ENCODE measurements at regions not wholly inside any gene's neighbourhood (a gene's known extent, or its start where the extent isn't known, plus 50 kb on each side); places are given as distances from the start of the nearest gene placed in this dataset.

GRCh38 chr4:33512397-33512796 is 2731.9 kb downstream of the ARAP2 start:
- DNase-seq (ENCODE audit: low spot score): no peak
- no peaks in the 10 kb centered on the region for H3K36me3 ChIP-seq (replicated peaks; ENCODE audit: insufficient read depth, low read depth)
- no peaks in the 10 kb centered on the region for H3K9me3 ChIP-seq (ENCODE audit: low read depth)
- H4K20me1 ChIP-seq (ENCODE audit: insufficient read depth, poor library complexity, severe bottlenecking): no peaks in the 10 kb centered on the region
- H3K9me2 ChIP-seq (replicated peaks; ENCODE audit: insufficient read depth): no peaks in the 10 kb centered on the region
- TF ChIP-seq EZH2phosphoT487 (IDR thresholded peaks at IDR 0.05; ENCODE audit: low read depth, severe bottlenecking, unreplicated experiment): no peak
- no peak overlapping the region for H2AFZ ChIP-seq
- no peaks in the 10 kb centered on the region for H3K27me3 ChIP-seq
- no peaks in the 10 kb centered on the region for H3K4me1 ChIP-seq (ENCODE audit: insufficient read depth)
- H3K4me2 ChIP-seq: no peak overlapping the region
- whole genome bisulfite sequencing (ENCODE audit: low lambda C conversion rate, missing lambda C conversion rate): 88% methylated on average over 3 of the region's 3 CpGs
- H3K27ac ChIP-seq: no peak overlapping the region
- no peaks in the 10 kb centered on the region for H3K79me2 ChIP-seq
- H3K4me3 ChIP-seq: no peak overlapping the region

GRCh38 chr4:33518856-33519255 is 2725.5 kb downstream of the ARAP2 start:
- H3K27ac ChIP-seq: no peak overlapping the region
- no peak for TF ChIP-seq EZH2 (IDR thresholded peaks at IDR 0.05; ENCODE audit: borderline replicate concordance)
- TF ChIP-seq, protein P1, sequence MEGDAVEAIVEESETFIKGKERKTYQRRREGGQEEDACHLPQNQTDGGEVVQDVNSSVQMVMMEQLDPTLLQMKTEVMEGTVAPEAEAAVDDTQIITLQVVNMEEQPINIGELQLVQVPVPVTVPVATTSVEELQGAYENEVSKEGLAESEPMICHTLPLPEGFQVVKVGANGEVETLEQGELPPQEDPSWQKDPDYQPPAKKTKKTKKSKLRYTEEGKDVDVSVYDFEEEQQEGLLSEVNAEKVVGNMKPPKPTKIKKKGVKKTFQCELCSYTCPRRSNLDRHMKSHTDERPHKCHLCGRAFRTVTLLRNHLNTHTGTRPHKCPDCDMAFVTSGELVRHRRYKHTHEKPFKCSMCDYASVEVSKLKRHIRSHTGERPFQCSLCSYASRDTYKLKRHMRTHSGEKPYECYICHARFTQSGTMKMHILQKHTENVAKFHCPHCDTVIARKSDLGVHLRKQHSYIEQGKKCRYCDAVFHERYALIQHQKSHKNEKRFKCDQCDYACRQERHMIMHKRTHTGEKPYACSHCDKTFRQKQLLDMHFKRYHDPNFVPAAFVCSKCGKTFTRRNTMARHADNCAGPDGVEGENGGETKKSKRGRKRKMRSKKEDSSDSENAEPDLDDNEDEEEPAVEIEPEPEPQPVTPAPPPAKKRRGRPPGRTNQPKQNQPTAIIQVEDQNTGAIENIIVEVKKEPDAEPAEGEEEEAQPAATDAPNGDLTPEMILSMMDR (IDR thresholded peaks at IDR 0.05; ENCODE audit: poor library complexity): no peak
- TF ChIP-seq EZH2phosphoT487 (IDR thresholded peaks at IDR 0.05; ENCODE audit: low read depth, severe bottlenecking, unreplicated experiment): no peak
- 94% methylated on average over 6 of the region's 6 CpGs for WGBS (ENCODE audit: low lambda C conversion rate, missing lambda C conversion rate)

GRCh38 chr4:33532821-33533220 is 2711.5 kb downstream of the ARAP2 start:
- WGBS (ENCODE audit: low lambda C conversion rate, missing lambda C conversion rate): 89% methylated on average over 2 of the region's 2 CpGs
- no peak overlapping the region for H3K4me3 ChIP-seq
- no peaks in the 10 kb centered on the region for H3K9me2 ChIP-seq (replicated peaks; ENCODE audit: insufficient read depth)
- H3K4me2 ChIP-seq: no peak overlapping the region
- H3K9me3 ChIP-seq (ENCODE audit: low read depth): no peaks in the 10 kb centered on the region
- H3K79me2 ChIP-seq: no peaks in the 10 kb centered on the region
- H3K36me3 ChIP-seq (replicated peaks; ENCODE audit: insufficient read depth, low read depth): no peaks in the 10 kb centered on the region
- TF ChIP-seq EZH2 (IDR thresholded peaks at IDR 0.05; ENCODE audit: borderline replicate concordance) (no peak), EZH2phosphoT487 (IDR thresholded peaks at IDR 0.05; ENCODE audit: low read depth, severe bottlenecking, unreplicated experiment) (no peak)
- TF ChIP-seq, protein P1 (IDR thresholded peaks at IDR 0.05; ENCODE audit: poor library complexity): no peak
- H3K4me1 ChIP-seq (ENCODE audit: insufficient read depth): no peaks in the 10 kb centered on the region
- DNase-seq (ENCODE audit: low spot score): no peak
- no peak overlapping the region for H2AFZ ChIP-seq
- H3K27ac ChIP-seq: no peak overlapping the region
- no peaks in the 10 kb centered on the region for H4K20me1 ChIP-seq (ENCODE audit: insufficient read depth, poor library complexity, severe bottlenecking)
- H3K27me3 ChIP-seq: no peaks in the 10 kb centered on the region

More at GRCh38 chr4:33518856-33519255, 2725.5 kb downstream of the ARAP2 start:
- no peak for DNase-seq (ENCODE audit: low spot score)
- H2AFZ ChIP-seq: no peak overlapping the region
- no peak overlapping the region for H3K4me2 ChIP-seq
- H3K9me3 ChIP-seq (ENCODE audit: low read depth): no peaks in the 10 kb centered on the region
- no peaks in the 10 kb centered on the region for H3K79me2 ChIP-seq
- H3K27me3 ChIP-seq: no peaks in the 10 kb centered on the region
- H3K9me2 ChIP-seq (replicated peaks; ENCODE audit: insufficient read depth): no peaks in the 10 kb centered on the region
- no peaks in the 10 kb centered on the region for H3K36me3 ChIP-seq (replicated peaks; ENCODE audit: insufficient read depth, low read depth)
- no peaks in the 10 kb centered on the region for H3K4me1 ChIP-seq (ENCODE audit: insufficient read depth)
- H3K4me3 ChIP-seq: no peak overlapping the region
- no peaks in the 10 kb centered on the region for H4K20me1 ChIP-seq (ENCODE audit: insufficient read depth, poor library complexity, severe bottlenecking)

DNA sequence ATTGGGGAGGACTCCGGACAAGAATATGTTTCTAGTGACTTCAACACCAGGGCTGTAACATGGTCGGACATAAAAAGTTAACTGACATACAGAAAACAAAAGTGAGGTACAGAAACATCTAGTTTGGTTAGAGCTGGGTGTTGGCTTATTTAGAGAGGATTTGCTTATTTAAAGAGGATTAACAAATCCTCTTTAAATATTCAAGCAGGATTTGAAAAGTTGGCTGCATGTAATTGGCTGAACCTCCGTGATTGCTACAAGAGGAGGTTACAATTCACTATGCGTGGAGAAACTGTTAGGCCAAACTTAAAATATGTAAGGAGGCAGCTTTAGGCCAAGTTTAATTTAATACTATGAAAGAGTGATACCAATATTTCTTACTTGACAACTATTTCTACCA is 2707.4 kb downstream of the ARAP2 start:
- no peak overlapping the region for H3K27ac ChIP-seq
- no peak overlapping the region for H2AFZ ChIP-seq
- no peaks in the 10 kb centered on the region for H3K4me1 ChIP-seq (ENCODE audit: insufficient read depth)
- H3K36me3 ChIP-seq (replicated peaks; ENCODE audit: insufficient read depth, low read depth): no peaks in the 10 kb centered on the region
- no peaks in the 10 kb centered on the region for H3K27me3 ChIP-seq
- H3K79me2 ChIP-seq: no peaks in the 10 kb centered on the region
- TF ChIP-seq, protein P1 (IDR thresholded peaks at IDR 0.05; ENCODE audit: poor library complexity): no peak
- TF ChIP-seq EZH2 (IDR thresholded peaks at IDR 0.05; ENCODE audit: borderline replicate concordance): no peak
- no peak for TF ChIP-seq EZH2phosphoT487 (IDR thresholded peaks at IDR 0.05; ENCODE audit: low read depth, severe bottlenecking, unreplicated experiment)
- H3K9me2 ChIP-seq (replicated peaks; ENCODE audit: insufficient read depth): no peaks in the 10 kb centered on the region
- no peaks in the 10 kb centered on the region for H3K9me3 ChIP-seq (ENCODE audit: low read depth)
- H3K4me2 ChIP-seq: no peak overlapping the region
- 84% methylated on average over 4 of the region's 4 CpGs for WGBS (ENCODE audit: low lambda C conversion rate, missing lambda C conversion rate)
- DNase-seq (ENCODE audit: low spot score): no peak
- no peak overlapping the region for H3K4me3 ChIP-seq
- no peaks in the 10 kb centered on the region for H4K20me1 ChIP-seq (ENCODE audit: insufficient read depth, poor library complexity, severe bottlenecking)
